ENCODE measurements at regions not wholly inside any gene's neighbourhood (a gene's known extent, or its start where the extent isn't known, plus 50 kb on each side); places are given as distances from the start of the nearest gene placed in this dataset.

- no peak overlapping the region for H3K27ac ChIP-seq
- no peak for DNase-seq (ENCODE audit: low spot score)
- ChIA-PET POLR2A (ENCODE audit: low non-redundant PET) (no interaction called here), CTCF (no interaction called here)
- TF ChIP-seq CTCF (conservative IDR thresholded peaks at IDR 0.05; ENCODE audit: low read depth): no peak
Observed at GRCh38 chr7:132072873-132073272, 503.4 kb downstream of the PLXNA4 start.

GRCh38 chr7:132072165-132072564 is 504.1 kb downstream of the PLXNA4 start:
- ChIA-PET POLR2A (ENCODE audit: low non-redundant PET) (no interaction called here), CTCF (no interaction called here)
- no peak for TF ChIP-seq CTCF (conservative IDR thresholded peaks at IDR 0.05; ENCODE audit: low read depth)
- no peak for DNase-seq (ENCODE audit: low spot score)
- no peak overlapping the region for H3K27ac ChIP-seq

GRCh38 chr7:132069306-132069705 is 507.0 kb downstream of the PLXNA4 start:
- no peak overlapping the region for H3K27ac ChIP-seq
- DNase-seq (ENCODE audit: low spot score): no peak
- ChIA-PET CTCF (interaction anchor here (0.6 kb wide), 1 partner anchor 683 kb away, joined by 3 read pairs; no protein-coding TSS in a partner anchor), POLR2A (ENCODE audit: low non-redundant PET) (no interaction called here)
- TF ChIP-seq CTCF (conservative IDR thresholded peaks at IDR 0.05; ENCODE audit: low read depth): no peak

GRCh38 chr7:132066761-132067171 is 509.5 kb downstream of the PLXNA4 start:
- no peak for TF ChIP-seq CTCF (conservative IDR thresholded peaks at IDR 0.05; ENCODE audit: low read depth)
- ChIA-PET CTCF (no interaction called here), POLR2A (ENCODE audit: low non-redundant PET) (no interaction called here)
- peak overlapping the region; percentile 80 for H3K27ac ChIP-seq
- DNase-seq (ENCODE audit: low spot score): no peak

GRCh38 chr7:132065989-132066603 is 509.7 kb upstream of the PODXL start:
- ChIA-PET POLR2A (ENCODE audit: low non-redundant PET) (no interaction called here), CTCF (no interaction called here)
- no peak for TF ChIP-seq CTCF (conservative IDR thresholded peaks at IDR 0.05; ENCODE audit: low read depth)

GRCh38 chr7:132065193-132065988 is 509.0 kb upstream of the PODXL start:
- peak; percentile 96 for DNase-seq (ENCODE audit: low spot score)
- POLR2A ChIA-PET (ENCODE audit: low non-redundant PET): no interaction called here
- H3K27ac ChIP-seq: peak overlapping the region; percentile 80
- TF ChIP-seq CTCF (conservative IDR thresholded peaks at IDR 0.05; ENCODE audit: low read depth): no peak
- CTCF ChIA-PET: no interaction called here

More at GRCh38 chr7:132065989-132066603, 509.7 kb upstream of the PODXL start:
- no peak for DNase-seq (ENCODE audit: low spot score)
- peak overlapping the region; percentile 80 for H3K27ac ChIP-seq
